Calu3 (cell line): ENCODE measurements at regions not wholly inside any gene's neighbourhood (a gene's known extent, or its start where the extent isn't known, plus 50 kb on each side); places are given as distances from the start of the nearest gene placed in this dataset.

ENCODE experiments used
- BruUV-seq: library from RNA; stranded (reverse); fragments of 400-500 nt; replicated peaks from 2 replicates; lab custom pipeline; 2021; lab: Mats Ljungman, UMichigan
- CTCF ChIA-PET: fragments of 300-600 bp; sonication (Branson Sonifier 250); formaldehyde crosslinking; loops from one replicate; lab custom pipeline; 2022; ENCODE audit warnings: antibody characterized with exemption; lab: Charles Lee
- DNase-seq: peaks from one replicate; pipeline ENCODE4 v3.0.0; 2022
- H3K27ac Mint-ChIP-seq: one replicate; pipeline ENCODE4 v1.8.0; 2022; ENCODE audit warnings: mixed read lengths; ENCODE audit not compliant: unreplicated experiment
- H3K27me3 Mint-ChIP-seq: one replicate; pipeline ENCODE4 v1.8.0; 2022; ENCODE audit warnings: mixed read lengths; ENCODE audit not compliant: unreplicated experiment
- H3K36me3 Mint-ChIP-seq: one replicate; pipeline ENCODE4 v1.8.0; 2022; ENCODE audit warnings: mild to moderate bottlenecking, moderate library complexity, mixed read lengths; ENCODE audit not compliant: insufficient read depth, unreplicated experiment
- H3K4me1 Mint-ChIP-seq: one replicate; pipeline ENCODE4 v1.8.0; 2022; ENCODE audit warnings: mild to moderate bottlenecking, low read depth, mixed read lengths; ENCODE audit not compliant: unreplicated experiment
- H3K4me3 Mint-ChIP-seq: one replicate; pipeline ENCODE4 v1.8.0; 2022; ENCODE audit warnings: mild to moderate bottlenecking, low read depth, moderate library complexity, mixed read lengths; ENCODE audit not compliant: unreplicated experiment
- H3K9me3 Mint-ChIP-seq: one replicate; pipeline ENCODE4 v1.8.0; 2022; ENCODE audit warnings: low read depth, mixed read lengths; ENCODE audit not compliant: unreplicated experiment
- intact Hi-C: fragments of 100-400 bp; cut with micrococcal nuclease; formaldehyde crosslinking; loops from one replicate; pipeline ENCODE4 v1.10.0; 2022; ENCODE audit not compliant: unreplicated experiment
- TF ChIP-seq, protein P1 (sequence below): fragments of 200-600 bp; IDR thresholded peaks from one replicate; pipeline ENCODE4 v1.8.0; 2022; ENCODE audit warnings: antibody characterized with exemption; ENCODE audit not compliant: unreplicated experiment

DNA sequence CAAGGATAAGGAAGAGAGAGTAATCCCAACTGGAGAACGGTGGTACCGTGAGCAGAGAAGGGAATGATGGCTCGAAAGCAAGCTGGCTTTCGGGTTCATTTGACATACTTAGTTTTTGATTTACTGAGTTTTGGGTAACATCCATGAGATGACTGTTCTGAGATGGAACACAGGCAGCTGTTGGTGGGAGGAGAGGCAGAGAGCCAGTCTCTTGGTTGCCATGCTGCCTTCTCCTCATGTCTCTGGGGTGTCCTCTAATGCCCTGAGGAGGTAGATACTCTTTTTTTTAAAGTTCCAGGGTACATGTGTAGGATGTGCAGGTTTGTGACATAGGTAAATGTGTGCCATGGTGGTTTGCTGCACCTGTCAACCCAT, 76.4 kb upstream of the NRP1 start:
- Mint-ChIP-seq H3K36me3 (no peaks in the 10 kb centered on the region), H3K27me3 (no peaks in the 10 kb centered on the region), H3K4me1 (peaks cover 16% of the 10 kb centered on the region), H3K9me3 (peaks cover 4% of the 10 kb centered on the region), H3K27ac (no peak overlapping the region), H3K4me3 (no peak overlapping the region)
- CTCF ChIA-PET, result interaction anchor here (0.6 to 0.7 kb wide), 2 partner anchors 54 to 150 kb away, joined by 3 read pairs; no protein-coding TSS in a partner anchor
- TF ChIP-seq, protein P1, sequence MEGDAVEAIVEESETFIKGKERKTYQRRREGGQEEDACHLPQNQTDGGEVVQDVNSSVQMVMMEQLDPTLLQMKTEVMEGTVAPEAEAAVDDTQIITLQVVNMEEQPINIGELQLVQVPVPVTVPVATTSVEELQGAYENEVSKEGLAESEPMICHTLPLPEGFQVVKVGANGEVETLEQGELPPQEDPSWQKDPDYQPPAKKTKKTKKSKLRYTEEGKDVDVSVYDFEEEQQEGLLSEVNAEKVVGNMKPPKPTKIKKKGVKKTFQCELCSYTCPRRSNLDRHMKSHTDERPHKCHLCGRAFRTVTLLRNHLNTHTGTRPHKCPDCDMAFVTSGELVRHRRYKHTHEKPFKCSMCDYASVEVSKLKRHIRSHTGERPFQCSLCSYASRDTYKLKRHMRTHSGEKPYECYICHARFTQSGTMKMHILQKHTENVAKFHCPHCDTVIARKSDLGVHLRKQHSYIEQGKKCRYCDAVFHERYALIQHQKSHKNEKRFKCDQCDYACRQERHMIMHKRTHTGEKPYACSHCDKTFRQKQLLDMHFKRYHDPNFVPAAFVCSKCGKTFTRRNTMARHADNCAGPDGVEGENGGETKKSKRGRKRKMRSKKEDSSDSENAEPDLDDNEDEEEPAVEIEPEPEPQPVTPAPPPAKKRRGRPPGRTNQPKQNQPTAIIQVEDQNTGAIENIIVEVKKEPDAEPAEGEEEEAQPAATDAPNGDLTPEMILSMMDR, result no peak
- BruUV-seq, result no TSS peak
- no peak for DNase-seq
- intact Hi-C loops, result no loop called here

DNA sequence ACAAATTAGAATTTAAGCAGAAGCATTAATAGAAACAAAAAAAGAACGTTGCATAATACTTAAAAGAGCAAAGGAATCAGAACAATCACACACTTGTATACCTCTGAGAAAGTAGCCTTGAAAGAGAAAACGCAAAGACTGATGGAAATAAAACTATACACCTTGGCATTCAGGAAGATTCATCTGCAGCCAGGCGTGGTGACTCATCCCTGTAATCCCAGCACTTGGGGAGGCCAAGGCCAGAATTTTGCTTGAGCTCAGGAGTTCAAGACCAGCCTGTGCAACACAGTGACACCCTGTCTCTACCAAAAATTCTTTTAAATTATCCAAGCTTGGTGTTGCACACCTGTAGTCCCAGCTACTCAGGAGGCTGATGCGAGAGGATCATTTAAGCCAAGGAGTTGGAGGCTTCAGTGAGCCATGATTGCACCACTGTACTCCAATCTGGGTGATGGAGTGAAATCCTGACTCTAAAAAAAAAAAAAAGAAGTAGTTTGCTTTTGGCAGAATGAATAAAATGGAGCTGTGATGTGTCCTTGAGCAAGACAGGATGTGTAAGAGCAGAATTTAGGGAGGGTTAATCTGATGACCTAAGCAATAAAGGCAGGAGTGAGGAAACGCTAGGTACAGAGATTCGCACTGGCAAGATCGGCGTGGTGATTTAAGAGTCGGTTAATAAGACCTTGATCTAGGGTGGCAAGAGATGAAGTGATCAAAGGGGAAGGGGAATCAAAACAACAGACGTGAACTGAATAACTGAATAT, 75.8 kb upstream of the NRP1 start:
- no peak for DNase-seq
- Mint-ChIP-seq H3K27ac (no peak overlapping the region), H3K27me3 (no peaks in the 10 kb centered on the region), H3K36me3 (no peaks in the 10 kb centered on the region), H3K9me3 (peaks cover 4% of the 10 kb centered on the region), H3K4me3 (no peak overlapping the region), H3K4me1 (peaks cover 16% of the 10 kb centered on the region)
- TF ChIP-seq, protein P1, result no peak
- intact Hi-C loops, result no loop called here
- BruUV-seq, result no TSS peak
- CTCF ChIA-PET, result interaction anchor here (0.6 to 0.7 kb wide), 3 partner anchors 55 to 149 kb away, joined by 3 read pairs; no protein-coding TSS in a partner anchor

DNA sequence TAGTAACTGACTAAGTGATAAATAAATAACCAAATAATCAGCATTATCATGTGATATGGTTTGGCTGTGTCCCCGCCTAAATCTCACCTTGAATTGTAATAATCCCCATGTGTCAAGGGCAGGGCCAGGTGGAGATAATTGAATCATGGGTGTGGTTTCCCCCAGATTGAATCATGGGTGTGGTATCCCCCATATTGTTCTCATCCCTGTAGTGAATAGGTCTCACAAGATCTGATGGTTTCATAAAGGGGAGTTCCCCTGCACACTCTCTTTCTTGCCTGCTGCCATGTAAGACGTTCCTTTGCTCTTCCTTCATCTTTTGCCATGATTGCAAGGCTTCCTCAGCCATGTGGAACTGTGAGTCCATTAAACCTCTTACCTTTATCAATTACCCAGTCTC, 72.1 kb upstream of the NRP1 start:
- Mint-ChIP-seq H3K36me3 (no peaks in the 10 kb centered on the region), H3K9me3 (peaks cover 4% of the 10 kb centered on the region), H3K4me3 (no peak overlapping the region), H3K27ac (no peak overlapping the region), H3K4me1 (no peaks in the 10 kb centered on the region), H3K27me3 (no peaks in the 10 kb centered on the region)
- DNase-seq, result no peak
- BruUV-seq, result no TSS peak
- TF ChIP-seq, protein P1, result no peak
- CTCF ChIA-PET, result no interaction called here
- intact Hi-C loops, result no loop called here

GRCh38 chr10:33402220-33403073, 68.0 kb upstream of the NRP1 start:
- H3K27ac Mint-ChIP-seq, result no peak overlapping the region
- H3K36me3 Mint-ChIP-seq, result no peaks in the 10 kb centered on the region
- CTCF ChIA-PET, result interaction anchor here (0.5 kb wide), 1 partner anchor 70 kb away, joined by 3 read pairs; no protein-coding TSS in a partner anchor
- H3K27me3 Mint-ChIP-seq, result no peaks in the 10 kb centered on the region
- intact Hi-C loops, result no loop called here
- no TSS peak for BruUV-seq
- peaks cover 7% of the 10 kb centered on the region for H3K9me3 Mint-ChIP-seq
- no peak for DNase-seq
- TF ChIP-seq, protein P1, result no peak
- no peaks in the 10 kb centered on the region for H3K4me1 Mint-ChIP-seq
- H3K4me3 Mint-ChIP-seq, result no peak overlapping the region
